HG03342 (cell line): ENCODE measurements at regions not wholly inside any gene's neighbourhood (a gene's known extent, or its start where the extent isn't known, plus 50 kb on each side); places are given as distances from the start of the nearest gene placed in this dataset.

Experiments used
- ATAC-seq: cut with Tn5 transposase; IDR thresholded peaks from one replicate; pipeline ENCODE4 v1.9.1; 2021; ENCODE audit warnings: mild to moderate bottlenecking, moderate library complexity; ENCODE audit not compliant: unreplicated experiment

DNA sequence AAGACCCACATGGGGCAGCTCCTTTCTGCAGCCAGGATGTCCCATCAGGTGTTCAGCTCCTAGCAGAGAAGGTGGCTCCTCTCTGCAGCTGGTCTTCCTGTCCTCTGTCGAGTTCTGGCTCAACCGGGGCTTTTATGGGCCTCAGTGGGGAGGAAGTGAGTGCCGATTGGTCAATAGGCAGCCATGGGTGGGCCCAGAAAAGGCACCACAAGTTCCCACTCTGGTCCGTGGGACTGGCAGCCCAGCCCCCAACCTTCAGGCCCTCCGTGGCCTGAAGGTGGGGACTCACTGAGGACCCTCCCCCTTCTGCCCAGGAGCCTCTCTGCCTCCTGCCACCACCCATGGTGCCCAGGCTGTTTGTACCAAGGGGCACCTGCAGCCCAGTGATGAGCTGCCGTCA is 161.7 kb upstream of the DUSP10 start:
- no peak for ATAC-seq

DNA sequence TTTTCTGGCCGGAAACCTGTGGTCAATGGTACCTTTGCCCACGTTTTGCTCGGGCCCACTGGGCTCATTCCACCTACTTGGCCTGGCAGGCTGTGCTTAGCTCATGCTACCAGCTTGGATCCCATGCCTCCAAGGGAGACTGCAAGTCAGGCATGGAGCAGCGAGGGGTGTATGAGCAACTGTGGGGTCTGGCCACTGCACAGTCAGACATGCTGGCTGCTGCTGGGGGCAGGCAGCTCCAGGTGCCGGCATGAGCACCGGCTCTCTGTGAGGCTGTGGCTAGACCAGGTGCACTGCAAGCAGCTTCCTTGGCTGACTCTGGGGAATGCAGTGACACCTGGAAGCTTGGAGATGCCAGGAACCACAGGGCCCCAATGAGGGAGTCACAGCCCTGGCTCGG is 161.1 kb upstream of the DUSP10 start:
- ATAC-seq, result no peak

DNA sequence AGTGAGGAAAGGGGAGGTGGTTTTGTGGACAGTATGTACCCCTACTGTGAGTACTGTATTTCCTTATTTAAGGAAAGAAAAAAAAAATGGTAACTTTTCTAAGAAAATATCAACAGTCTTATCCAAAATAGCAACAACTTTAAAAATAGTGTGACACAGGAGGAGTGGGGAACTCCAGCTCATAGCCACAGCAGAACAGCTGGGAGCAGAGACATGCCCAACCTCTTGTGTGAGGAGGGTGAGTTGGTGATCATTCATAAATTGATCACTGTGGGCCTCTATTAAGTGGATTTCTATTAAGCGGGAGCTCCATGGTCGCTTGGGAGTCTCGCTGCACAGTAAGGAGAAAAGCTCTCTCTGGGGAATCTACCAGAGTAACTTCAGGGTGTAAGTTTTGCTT is 158.8 kb upstream of the DUSP10 start:
- ATAC-seq, result no peak

DNA sequence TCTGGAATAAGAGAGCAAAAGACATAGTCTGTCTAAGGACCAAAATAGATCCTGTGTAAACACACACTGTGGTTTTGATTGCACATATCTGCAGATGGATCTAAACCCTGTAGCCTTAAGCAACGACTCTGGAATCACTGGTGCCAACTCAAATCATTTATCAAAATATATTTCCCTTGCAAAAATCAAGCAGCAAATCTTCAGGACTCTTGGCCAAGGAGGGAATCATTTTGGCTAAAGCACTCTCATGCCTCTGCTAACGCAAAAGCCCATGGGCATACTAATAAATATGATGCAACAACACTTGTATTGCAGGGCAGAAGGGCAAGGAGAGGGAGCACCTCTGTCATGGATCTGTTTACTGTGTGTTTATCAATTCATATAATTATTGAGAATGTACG is 155.4 kb upstream of the DUSP10 start:
- no peak for ATAC-seq

DNA sequence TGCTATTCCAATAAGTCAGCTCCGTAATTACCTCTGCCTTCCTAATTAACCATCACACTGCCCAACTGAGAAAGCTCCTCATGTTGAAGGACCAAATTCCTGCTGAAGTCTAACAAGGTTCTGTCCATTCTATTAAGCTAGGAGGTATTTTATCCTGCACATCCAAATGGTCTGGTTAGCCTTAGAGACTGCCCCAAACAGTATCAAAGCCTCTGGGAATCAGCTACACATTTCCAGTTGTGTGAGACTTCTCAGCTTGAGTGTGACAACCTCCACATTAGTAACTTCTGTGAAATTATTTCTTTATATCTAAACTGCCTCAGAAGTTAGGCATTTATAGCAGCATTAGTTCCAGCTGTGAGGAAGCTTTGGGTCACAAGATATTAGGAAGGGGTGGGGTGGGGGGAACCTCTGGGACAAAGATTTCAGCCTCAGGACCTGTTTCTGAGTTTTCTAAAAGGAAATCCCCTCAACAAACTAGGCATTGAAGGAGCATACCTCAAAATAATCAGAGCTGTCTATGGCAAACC is 150.5 kb upstream of the DUSP10 start:
- no peak for ATAC-seq

DNA sequence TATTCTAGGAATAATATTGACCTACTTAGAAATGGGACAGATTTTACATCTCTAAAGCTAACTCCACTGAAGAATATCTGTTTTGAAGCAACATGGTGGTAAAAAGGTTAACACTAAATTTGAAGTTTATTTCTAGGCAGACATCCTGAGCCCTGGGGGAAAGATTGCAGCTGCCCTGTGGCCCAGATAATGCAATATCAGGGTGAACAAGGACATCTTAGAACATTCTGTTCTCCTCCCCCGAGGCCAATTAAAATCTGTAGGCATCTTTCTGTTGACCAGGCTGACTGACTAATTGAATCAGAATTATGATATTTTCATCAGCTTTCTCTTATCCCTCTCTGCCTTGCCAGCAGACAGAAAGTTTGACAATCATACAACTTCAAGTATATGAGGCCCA is 149.8 kb upstream of the DUSP10 start:
- ATAC-seq, result no peak

DNA sequence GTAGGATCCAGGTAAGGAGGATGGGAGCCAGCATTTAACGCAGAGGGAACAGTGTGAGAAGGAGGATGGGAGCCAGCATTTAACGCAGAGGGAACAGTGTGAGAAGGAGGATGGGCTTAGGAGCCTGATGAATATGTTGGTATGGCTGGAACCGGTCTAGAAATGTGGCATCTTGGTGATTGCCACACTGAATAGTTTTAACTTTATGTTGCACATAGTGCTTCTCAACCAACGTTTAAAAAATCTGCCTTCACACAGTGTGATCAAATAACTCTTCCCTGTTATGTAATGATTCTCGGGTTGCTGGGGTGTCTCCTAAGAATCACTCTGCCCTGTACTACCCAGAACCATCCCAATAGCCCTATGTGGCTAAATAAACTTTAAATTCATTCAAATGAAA is 146.9 kb upstream of the DUSP10 start:
- no peak for ATAC-seq

DNA sequence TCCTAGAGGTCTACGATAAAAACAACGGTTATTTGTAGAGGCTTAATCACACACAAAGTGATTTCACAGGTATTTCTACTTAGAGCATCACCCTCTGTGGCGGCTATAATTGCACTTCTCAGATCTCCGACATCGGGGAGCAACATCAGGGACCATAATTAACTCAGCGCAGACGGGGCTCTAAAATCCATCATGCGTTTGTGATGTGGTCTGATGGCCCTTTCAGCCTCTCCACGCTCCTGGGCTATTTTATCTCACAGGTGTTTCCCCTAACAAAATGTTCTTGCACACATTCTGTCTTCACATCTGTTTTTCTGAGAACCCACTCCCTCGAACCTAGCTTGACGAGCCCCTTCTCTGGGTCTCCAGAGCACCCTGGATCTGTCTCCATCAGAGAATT is 146.3 kb upstream of the DUSP10 start:
- no peak for ATAC-seq

DNA sequence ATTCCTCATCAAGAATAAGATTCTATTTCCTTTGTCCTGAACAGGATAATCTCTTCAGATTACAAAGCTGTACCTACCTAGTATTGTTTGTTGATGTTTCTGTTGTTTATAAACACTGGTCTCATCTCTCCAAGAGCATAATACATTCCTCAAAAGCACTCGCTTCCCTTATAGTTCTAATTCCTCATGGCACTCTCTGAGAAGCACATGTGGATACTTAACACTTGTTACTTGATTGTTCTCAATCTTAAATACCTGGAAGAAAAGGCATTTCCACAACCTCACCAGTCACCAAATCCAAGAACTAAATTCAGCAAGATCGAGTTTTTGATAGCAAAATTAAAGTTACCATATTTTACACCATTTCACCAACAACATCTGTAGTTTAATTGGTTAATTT is 145.9 kb upstream of the DUSP10 start:
- no peak for ATAC-seq

DNA sequence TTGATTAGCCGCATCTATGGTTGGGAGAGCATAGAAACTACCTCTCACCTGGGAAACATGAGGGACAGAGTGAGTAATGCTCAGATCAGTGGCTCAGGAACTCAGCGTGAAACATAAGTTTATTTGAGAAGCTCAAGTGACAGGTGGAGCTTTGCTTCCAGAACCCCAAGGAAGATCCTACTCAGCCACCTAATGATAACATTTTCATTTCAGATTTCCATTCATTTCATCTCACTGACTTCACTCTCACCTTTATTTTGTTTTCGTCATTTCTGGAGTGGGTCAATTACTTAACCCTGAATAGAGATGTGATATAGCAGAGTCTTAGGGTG is 145.5 kb upstream of the DUSP10 start:
- no peak for ATAC-seq

DNA sequence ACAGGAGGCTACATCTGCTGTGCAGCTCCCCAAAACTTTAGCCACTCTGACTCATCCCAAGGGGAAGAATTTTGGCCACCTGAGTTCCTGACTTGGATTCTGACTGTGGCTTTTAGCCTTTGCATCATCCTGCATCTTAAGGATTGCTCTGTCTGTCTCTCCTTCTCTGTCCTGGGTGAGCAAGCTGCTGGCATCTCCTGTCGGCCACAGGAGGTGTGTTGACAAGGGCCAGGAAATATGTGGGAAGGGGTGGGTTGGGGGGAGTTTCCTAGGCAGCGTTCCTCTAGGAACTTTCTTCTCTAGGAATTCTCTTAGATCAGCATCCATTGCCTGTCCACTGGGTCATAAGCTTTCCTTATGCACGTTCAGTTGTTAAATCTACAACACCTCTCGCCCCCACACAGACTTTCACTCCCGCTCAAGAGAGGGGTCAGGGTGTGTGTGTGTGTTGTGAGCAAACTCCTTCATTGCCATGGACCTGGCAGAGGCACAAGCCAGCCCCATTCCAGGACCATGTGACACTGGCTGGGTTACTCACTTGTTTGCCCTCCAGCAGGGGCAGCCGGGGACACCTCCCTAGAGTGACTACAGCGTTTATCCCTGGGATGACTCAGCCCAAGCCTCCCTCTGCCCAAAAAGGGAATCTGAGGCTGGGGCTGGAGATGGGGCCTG is 145.0 kb upstream of the DUSP10 start:
- no peak for ATAC-seq

DNA sequence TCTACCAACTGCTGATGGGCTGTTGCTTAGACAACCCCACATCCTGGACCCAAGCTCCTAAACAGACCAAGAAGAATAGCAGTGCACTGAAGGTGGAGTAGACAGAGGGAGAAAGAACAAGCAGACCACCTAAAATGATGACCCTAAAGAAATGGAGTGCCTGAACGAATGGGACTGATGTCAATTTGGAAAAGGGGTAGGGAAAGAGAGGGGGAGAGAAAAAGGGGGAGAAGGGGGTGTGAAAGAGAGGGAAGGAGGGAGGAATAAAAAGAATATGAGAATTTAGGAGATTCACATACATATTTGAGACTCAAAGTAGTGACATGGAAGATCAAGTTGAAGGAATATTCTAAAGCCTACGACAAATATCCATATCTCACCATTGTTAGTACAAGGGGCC is 144.4 kb upstream of the DUSP10 start:
- ATAC-seq, result no peak

DNA sequence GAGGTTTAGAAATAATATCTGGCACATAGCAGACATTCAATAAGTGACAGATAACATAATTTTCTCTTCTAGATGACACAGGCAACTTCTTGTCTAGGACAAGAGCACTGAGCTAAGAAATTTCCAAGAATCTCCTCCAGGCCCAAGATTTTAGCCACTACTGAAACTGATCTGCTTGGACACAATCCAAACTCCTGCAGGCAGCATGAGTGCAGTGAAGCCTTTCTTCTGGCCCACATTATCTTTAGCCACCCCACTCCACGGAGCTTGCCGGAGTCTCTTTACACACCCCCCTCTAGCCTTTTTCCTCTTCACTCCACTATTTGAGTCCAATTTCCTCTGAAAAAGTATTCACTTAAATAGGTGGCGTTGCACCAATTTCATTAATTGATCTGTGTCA is 142.9 kb upstream of the DUSP10 start:
- no peak for ATAC-seq

DNA sequence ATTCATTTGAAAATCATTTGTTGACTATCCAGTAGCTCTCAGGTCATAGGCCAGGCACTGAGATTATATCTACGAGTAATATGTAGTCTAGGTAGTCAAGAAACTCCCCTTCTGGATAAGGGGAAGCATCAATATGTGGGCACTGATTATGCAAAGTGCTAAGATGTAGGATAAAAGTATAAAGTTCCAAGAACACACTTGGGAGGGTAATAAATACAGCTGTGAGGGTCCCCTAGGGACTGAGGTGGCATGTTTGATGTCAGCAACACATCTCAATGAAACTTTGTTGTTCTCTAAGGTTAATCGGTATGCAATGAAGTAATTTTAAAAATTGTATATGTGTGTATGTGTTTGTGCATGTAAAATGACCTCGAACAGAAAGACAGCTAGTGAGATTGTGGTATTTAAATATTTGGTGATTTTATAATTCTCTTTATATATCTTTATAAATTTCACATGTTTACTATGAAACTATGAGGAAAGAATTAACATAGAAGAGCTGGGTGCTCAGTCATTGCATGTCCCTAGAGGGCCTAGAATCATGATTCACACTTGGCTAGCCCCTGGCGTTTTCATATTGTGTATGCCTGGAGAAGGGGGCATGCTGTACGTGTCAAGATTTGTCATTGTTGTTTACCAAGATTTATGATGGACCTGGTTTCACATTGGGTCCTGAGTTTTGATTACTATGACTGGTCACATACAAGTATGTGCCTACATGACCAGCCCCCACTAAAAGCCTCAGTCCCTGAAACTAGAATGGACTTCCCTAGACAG is 140.1 kb upstream of the DUSP10 start:
- ATAC-seq, result peak; percentile 32

DNA sequence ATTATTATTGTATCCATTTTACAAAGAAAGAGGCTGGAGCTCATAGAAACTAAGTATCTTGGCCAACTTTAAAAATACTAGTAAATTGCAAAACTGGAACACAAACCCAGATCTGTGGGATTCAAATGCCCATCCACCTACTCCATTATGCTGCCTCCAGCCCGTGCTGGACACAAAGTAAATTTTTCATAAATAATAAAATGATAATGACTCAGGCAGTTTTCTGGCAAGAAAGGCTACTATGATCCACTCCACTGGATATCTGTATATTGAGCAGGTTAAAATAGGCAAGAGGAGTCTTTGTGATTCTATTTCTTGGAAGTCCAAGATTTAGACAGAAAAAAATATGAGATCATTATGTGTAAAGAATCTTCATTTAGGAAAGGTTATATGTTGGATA is 138.3 kb upstream of the DUSP10 start:
- no peak for ATAC-seq

DNA sequence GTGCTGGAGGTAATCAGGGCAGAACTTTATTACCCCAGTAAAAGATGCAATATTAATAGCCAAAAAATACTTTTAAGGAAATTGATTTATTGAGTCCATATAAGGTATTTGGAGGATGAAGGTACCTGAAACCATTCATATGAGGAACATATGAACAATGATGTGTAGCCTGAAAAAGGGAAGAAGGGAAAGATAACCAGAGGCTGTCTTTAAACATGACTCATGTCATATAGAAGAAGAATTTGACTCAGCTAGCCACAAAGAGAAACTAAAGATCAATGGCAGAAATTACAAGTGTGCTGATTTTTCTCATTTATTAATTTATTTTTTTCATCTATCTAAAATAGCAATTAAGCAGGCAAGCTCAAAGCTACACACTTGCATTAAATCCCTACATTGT is 136.2 kb upstream of the DUSP10 start:
- ATAC-seq, result peak; percentile 86

DNA sequence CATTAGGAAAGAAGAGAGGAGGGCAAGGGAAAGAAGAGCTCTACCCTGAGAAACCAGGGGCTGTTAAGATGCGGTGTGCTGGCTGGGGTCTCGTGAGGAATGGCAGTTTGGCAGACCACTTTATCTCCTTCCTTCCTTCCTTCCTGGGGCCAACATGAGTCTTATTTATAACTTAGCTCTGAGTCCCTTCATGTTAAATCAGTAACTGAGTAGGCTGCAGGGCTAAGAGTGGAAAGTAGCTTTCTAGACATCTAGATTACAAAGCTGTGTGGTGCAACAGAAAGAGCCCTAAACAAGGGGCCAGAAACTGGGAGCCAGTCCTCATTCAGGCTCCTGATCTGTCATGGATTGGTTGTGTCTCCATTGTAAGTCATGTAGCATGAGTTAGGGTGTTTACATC is 135.4 kb upstream of the DUSP10 start:
- no peak for ATAC-seq

DNA sequence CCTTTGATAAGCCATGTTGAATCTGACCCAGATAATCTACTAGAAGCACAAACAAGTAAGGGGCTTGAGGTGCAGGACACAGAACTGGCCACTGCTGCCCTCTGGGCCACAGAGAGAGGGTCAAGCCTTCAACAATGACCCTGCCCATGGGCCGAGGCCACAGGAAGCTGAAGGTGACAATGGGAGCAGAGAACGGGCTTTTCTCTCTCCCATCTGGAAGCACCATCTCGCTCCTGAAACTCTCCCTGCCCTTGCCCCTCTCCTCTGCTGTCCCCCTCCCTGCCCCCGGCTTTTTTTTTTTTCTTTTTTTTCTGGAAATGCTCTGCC is 133.1 kb upstream of the DUSP10 start:
- no peak for ATAC-seq

DNA sequence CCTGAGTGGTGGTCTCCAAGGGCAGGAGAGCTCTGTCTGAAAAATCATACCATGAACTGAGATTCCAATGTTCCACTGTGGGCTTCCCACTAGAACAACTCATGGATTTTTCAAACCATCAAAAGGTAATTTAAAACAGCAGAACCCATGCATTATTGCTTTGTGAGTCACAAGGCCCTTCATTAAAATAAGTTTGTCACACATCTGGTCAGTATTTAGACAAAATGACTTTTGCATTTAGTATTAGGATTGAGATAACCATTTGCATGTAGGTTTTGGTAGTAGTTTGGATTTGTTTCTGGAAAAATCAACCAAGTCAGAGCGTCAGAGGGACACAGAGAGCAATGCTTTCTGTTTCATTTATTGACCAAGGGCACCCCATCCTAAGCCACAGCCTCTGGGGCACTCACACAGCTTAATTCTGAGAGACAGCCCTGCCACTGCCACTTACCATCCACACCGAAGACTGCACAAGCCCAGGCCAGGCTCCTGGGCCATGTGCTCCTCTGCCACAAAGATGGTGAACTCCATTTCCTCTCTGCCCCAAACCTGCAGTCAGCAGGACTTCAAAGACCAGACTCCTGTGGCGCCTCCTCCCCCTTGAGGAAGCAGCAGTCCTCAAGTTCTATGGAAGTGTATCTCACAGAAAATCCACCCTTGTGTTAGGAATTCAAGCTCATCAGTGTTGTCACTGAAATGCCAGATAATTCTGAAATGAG is 132.6 kb upstream of the DUSP10 start:
- ATAC-seq, result no peak

DNA sequence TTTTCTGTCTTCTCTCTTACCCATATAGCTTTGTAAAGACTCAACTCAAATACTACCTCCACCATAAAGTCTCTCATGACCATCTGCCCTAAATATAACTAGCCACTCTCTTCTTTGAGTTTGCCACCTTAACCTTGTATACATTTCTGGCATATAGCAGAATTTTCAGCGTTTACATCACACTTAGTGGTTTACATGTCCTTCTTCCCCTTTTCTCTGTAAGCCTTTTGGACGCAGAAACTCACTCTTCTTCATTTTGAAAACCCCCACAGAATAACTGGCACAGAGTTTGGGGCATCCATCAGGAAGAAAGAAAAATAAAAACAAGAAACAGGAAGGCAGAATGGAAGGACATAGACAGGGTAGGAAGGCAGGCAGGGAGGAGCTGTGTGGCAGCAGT is 131.8 kb upstream of the DUSP10 start:
- ATAC-seq, result no peak

DNA sequence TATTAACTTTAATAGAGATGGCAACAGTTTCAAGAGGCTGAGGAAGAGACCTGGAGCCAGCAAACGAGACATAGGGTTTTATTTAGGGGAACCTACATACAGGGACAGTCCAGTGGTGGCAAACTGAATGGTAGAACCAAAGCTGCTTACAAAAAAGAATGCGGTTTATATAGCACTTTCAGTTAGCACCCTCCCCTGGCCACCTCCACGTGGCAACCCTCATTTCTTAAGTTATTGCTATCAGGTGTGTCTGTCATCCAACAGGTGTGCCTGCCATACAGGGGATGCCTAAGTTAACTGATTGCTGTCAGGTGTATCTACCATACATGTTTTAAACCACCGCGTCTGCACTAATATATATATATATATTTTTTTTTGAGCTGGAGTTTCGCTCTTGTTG is 129.2 kb upstream of the DUSP10 start:
- no peak for ATAC-seq

DNA sequence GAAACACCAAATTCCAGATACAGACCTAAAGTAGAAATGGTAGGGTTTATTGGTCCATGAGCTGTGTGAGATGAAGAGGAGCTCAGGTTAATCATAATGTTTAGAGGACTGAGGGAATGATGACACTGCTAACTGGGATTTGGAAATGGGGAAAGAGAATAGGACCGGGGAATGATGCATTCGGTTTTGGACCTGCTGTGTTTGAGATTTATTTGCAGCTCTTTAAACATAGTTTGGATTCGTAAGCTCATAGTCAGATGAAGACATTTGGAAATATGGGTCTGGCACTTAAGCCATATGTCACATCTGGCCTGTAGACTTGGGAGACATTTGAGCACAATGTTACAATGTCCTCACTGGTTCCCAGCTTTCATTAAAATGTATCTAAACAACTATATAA is 127.9 kb upstream of the DUSP10 start:
- no peak for ATAC-seq
